KG1 (cell line): ENCODE measurements at regions not wholly inside any gene's neighbourhood (a gene's known extent, or its start where the extent isn't known, plus 50 kb on each side); places are given as distances from the start of the nearest gene placed in this dataset.
"Not testable (repeated sequence)": the region's sequence is repeated elsewhere in the genome, so short reads cannot be mapped to it uniquely, and the experiment has no call there.

Experiments used
- DNase-seq: peaks from one replicate; lab custom pipeline; 2025; lab: John Stamatoyannopoulos, UW

GRCh38 chr6:153424719-153425400 lies 293.8 kb upstream of the RGS17 start:
- DNase-seq, result no peak

- DNase-seq, result no peak
These were observed 281.4 kb upstream of the RGS17 start for GRCh38 chr6:153412519-153412918.

DNA sequence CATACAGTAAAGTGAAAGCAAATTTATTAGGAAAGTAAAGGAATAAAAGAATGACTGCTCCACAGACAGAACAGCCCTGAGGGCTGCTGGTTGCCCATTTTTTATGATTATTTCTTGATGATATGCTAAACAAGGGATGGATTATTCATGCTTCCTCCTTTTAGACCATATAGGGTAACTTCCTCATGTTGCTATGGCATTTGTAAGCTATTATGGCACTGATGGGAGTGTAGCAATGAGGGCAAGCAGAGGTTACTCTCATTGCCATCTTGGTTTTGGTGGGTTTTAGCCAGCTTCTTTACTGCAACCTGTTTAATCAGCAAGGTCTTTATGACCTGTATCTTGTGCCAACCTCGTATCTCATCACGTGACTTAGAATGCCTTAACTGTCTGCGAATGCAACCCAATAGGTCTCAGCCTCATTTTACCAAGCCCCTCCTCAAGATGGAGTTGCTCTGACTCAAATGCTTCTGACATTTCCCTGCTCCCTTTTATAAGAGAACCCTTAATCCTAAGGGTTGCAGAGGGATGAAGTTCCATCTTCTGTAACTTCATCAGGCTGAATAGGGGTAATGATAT lies 280.1 kb upstream of the RGS17 start:
- no peak for DNase-seq

DNA sequence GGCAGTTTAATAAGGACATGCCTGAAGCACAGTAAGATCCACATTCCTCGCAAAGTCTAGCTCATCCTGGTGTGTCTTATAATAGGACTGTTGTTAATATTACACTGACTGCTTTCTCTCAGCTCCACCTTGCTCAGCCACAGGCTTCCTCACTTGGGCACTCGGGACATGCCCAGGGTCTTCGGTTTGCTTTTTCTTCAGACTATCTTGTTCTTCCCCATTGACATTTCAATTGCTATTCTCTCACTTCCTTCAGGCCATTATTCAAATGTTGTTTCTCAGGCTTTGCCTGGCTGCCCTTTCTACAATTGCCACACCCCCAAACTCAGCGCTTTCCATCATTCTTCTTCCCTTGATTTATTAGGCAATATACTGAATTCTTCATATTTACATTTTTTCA lies 274.8 kb upstream of the RGS17 start:
- no peak for DNase-seq

- DNase-seq, result no peak
These were observed 270.7 kb upstream of the RGS17 start for GRCh38 chr6:153401751-153402150.

DNA sequence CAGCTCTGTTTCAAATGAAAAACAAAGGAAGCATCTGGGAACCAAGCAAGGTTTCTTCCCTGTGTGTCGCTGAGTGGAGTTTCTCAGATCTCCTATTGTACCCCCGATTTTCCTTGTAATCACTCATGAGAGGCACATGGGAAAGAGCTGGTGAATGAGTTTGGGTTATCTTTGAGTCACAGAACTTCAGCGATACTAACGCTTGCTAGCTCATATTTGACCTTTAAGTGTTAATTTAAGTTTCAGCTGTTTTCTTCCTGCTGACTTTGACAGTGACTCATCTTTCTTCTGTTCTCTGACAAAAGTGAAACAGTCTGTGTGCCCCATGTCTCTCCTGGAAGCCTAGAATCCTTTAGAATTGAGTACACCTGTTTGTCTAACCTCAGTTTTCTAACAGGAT lies 261.1 kb upstream of the RGS17 start:
- DNase-seq, result no peak

DNA sequence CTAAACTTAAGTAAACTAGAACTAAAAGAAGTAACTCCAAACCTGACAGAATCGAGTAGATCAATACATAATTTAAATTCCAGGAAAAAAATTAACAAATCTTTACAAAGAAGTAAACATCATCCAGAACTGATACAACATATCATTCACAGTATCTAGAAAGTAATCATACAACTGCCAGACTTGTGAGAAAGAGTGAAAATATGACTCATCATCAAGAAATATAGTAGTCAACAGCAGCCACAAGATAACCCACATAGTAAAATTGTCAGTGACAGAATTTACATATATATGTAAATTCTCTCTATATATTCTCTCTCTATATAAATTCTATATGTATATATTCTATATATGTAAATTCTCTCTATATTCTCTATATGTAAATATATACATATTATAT lies 242.8 kb upstream of the RGS17 start:
- DNase-seq, result no peak

- no peak for DNase-seq
These were observed 237.0 kb upstream of the RGS17 start for GRCh38 chr6:153368131-153368530.

DNA sequence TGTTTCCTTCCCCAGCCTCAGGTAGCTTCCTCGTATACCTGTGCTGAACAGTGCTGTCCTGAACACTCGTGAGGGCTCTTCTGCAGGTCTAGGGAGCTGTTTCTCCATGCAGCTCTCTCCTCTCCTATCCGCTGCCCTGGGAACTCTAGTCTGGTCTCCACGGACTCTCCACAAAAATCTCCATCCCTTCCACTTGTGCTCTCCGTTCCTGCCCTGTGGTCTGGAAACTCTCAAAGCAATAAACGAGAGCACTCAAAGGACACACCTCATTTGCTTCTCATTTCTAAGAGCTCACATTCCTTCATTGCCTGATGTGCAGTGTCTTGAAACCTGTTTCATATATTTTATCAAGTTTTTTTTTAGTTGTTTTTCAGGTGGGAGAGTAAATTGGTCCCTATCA lies 235.9 kb upstream of the RGS17 start:
- no peak for DNase-seq

DNA sequence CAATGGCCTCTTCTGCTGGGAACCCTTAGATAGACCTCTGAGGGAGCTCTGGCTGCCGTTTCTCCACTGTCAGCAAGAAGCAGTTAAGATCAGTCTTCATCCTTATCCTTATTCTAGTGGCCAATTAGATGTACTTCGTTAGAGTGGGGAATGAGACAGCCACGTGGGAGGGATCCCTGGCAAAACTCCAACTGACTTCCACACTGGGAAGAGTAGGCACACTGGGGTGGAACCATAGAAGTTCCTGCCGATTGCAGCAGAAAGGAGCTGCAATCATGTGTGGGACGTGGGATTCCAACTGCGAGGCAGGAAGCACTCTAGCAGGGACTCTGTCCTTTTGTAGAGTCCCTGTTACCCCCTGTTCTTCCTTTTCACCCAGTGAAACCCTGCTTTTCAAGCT lies 226.3 kb upstream of the RGS17 start:
- no peak for DNase-seq

- no peak for DNase-seq
These were observed 209.5 kb upstream of the RGS17 start for GRCh38 chr6:153340568-153340967.

DNA sequence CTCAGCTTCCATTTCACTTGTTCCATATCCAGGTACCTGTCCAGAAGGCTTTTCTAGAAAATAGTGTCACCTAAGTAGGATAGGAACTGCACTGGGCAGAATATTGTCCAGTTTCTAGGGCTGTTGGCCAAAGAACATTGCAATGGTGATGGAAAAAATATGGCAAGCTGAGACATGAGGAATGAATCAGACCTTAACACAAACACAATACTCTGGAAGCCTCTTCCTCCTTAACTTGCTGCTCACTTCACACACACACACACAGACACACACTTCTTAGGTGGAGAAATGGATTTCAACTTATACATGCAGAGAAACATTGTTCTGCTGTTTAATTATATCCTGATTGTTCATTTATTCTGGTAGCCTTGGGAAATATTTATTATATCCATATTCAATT lies 203.0 kb upstream of the RGS17 start:
- no peak for DNase-seq

DNA sequence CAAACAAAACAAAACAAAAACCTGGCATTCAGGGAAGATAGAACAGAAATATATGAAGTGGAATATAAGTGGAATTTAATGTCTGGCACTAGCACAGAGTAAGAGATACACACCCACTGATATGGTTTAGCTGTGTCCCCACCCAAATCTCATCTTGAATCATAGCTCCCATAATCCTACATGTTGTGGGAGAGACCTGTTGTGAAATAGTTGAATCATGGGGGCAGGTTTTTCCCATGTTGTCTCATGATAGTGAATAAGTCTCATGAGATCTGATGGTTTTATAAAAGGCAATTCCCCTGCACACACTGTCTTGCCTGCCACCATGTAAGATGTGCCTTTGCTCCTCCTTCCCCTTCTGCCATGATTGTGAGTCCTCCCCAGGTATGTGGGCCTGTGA lies 200.1 kb upstream of the RGS17 start:
- DNase-seq, result not testable (repeated sequence)

GRCh38 chr6:153328194-153328593 lies 197.1 kb upstream of the RGS17 start:
- DNase-seq, result no peak

DNA sequence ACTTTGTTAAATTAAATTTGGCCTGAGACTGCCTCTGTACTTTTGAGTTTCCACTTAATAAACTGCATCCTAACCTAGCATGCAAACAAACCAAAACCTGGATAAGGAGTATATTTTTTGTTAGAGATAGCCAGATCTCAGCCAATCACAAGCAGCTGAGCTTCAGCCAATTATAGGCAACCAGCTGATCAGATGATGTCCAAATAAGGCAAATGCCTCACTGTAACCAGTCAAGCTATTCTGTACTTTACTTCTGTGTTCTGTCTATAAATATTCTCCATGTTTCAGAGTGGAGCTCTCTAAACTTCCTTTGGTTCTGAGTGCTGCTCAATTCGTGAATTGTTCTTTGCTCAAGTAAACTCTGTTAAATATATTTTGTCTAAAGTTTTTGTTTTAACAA lies 194.6 kb upstream of the RGS17 start:
- DNase-seq, result no peak

- peak; percentile 12 for DNase-seq
These were observed 181.6 kb upstream of the RGS17 start for GRCh38 chr6:153312634-153313033.

GRCh38 chr6:153309651-153310050 lies 178.6 kb upstream of the RGS17 start:
- DNase-seq, result no peak

DNA sequence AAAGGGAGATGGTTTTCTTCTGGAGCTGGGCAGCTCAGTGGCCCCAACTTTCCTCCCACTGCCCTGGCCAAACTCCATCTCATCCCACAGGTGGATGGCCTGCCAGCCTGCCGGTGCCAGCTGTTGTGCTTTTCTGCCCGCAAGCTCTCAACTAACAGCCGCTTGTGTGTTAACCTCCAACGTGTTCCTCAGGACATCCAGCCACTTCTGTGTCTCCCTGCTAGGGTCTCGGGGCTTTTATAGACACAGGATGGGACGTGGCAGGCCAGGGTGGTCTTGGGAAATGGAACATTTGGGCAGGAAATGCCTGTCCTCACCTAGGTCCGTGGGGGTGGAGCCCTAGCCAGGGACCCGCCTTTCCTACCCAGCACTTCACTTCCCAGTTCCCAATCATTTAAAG lies 171.1 kb upstream of the RGS17 start:
- DNase-seq, result no peak

DNA sequence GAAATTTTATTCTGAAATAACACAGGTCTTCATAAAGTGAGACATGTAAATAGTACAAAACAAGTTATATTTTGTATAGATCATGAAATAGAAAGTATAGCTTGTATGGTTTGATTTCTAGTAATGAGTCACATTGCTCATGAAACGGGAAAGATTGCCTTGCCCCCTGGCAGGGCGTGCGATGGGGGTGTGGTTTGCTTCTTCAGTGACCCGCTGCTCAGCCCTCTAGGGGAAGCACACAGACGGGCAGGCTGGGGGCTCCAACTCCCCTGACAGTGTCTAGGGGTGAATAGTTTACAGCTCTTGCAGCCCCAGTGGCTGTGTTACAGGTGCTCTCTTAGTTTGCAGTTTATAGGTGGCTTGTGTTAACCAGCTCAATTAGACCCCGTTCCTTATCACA lies 170.5 kb upstream of the RGS17 start:
- no peak for DNase-seq

GRCh38 chr6:153282456-153282855 lies 151.4 kb upstream of the RGS17 start:
- not testable (repeated sequence) for DNase-seq

- no peak for DNase-seq
These were observed 144.9 kb upstream of the RGS17 start for GRCh38 chr6:153275997-153276396.

GRCh38 chr6:153272201-153272980 lies 141.3 kb upstream of the RGS17 start:
- no peak for DNase-seq

- no peak for DNase-seq
These were observed 132.4 kb upstream of the RGS17 start for GRCh38 chr6:153263489-153263888.
